ENCODE measurements at regions not wholly inside any gene's neighbourhood (a gene's known extent, or its start where the extent isn't known, plus 50 kb on each side); places are given as distances from the start of the nearest gene placed in this dataset.

DNA sequence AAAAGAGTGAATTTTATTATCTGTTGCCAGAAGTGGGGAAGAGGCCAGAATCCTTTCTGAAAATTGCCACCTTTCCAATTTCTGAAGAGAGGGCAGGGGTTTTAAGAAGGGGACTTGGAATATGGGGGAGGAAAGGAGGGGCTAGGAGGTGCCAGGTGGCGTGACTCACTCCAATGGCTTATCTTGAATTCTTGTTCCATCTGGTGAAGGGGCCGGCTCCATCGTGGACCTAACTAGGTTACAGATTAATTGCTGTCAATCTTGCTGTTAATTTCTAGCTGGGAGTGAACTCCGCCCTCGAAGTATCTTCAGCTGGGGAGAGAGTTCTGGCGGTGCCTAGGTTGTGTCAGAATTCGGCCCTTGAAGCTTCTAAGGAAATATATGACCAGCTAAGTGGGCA is 138.7 kb downstream of the YTHDC2 start:
- DNase-seq (ENCODE audit: extremely low read depth, low read depth), result no peak
- H3K4me3 ChIP-seq (replicated peaks; ENCODE audit: low read depth, low read length), result no peak overlapping the region
- TF ChIP-seq, protein P1, sequence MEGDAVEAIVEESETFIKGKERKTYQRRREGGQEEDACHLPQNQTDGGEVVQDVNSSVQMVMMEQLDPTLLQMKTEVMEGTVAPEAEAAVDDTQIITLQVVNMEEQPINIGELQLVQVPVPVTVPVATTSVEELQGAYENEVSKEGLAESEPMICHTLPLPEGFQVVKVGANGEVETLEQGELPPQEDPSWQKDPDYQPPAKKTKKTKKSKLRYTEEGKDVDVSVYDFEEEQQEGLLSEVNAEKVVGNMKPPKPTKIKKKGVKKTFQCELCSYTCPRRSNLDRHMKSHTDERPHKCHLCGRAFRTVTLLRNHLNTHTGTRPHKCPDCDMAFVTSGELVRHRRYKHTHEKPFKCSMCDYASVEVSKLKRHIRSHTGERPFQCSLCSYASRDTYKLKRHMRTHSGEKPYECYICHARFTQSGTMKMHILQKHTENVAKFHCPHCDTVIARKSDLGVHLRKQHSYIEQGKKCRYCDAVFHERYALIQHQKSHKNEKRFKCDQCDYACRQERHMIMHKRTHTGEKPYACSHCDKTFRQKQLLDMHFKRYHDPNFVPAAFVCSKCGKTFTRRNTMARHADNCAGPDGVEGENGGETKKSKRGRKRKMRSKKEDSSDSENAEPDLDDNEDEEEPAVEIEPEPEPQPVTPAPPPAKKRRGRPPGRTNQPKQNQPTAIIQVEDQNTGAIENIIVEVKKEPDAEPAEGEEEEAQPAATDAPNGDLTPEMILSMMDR (IDR thresholded peaks at IDR 0.05; ENCODE audit: low read depth, low read length, missing control alignments), result no peak

DNA sequence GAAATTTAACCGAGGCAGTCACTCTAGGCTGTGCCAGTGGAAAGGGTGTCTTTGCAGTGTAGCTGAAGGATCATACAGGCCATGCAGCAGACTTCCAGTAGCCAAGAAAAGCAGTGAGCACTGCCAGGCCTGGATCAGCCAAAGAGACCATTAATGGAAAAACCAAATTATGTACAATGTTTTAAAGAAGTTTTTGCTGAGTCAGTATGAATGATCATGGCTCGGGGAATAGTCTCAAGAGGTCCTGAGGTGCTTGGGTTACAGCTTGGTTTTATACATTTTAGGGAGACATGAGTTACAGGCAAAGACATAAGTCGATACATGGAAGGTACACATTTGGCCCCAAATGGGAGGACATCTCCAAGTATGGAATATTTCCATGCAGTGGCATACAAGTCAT is 141.3 kb downstream of the YTHDC2 start:
- H3K4me3 ChIP-seq (replicated peaks; ENCODE audit: low read depth, low read length), result no peak overlapping the region
- TF ChIP-seq, protein P1 (IDR thresholded peaks at IDR 0.05; ENCODE audit: low read depth, low read length, missing control alignments), result no peak
- no peak for DNase-seq (ENCODE audit: extremely low read depth, low read depth)

DNA sequence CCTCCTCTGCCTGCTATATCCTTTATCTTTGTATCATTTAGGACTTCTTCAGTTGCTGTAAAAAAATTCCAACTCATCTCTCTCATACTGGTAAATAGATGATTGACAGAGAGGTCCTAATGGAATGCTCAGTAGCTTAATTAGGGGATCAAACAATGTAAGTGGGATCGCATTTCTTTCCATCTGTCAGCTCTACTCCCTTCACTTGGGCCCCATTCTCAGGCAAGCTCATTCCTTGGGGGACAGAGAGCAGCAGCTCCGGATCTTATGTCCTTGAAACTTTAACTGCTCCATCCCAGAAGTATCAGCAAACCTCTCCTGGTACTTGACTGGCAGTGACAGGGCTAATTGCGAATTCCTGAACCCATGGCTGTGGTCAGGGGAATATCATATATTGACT is 146.7 kb downstream of the YTHDC2 start:
- TF ChIP-seq, protein P1 (IDR thresholded peaks at IDR 0.05; ENCODE audit: low read depth, low read length, missing control alignments), result no peak
- no peak overlapping the region for H3K4me3 ChIP-seq (replicated peaks; ENCODE audit: low read depth, low read length)
- no peak for DNase-seq (ENCODE audit: extremely low read depth, low read depth)

DNA sequence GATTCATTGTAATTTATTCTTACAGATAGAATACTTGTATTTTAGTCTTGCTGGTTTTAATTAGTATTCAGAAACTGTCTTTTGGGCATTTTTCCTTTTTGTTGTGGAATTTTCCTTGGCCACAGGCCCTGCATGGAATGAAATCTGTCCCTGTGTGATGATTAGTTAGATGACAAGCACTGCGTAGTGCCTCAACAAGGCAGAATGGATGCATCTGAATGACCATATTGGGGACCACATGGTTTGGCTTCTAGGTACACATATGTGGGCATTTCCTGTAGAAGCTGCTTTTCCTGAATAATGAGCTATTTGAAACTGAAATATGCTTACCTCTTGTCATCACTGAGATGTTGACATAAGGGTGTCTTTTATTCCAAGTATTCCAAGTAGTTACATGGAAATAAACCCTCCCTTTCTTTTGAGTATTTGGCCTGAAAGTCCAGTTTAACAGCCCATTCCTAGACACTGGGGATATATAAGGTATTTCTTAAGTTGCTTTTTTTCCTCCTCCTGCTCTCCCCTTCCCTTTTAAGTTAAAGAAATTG is 147.3 kb downstream of the YTHDC2 start:
- TF ChIP-seq, protein P1 (IDR thresholded peaks at IDR 0.05; ENCODE audit: low read depth, low read length, missing control alignments), result no peak
- H3K4me3 ChIP-seq (replicated peaks; ENCODE audit: low read depth, low read length), result no peak overlapping the region
- no peak for DNase-seq (ENCODE audit: extremely low read depth, low read depth)

DNA sequence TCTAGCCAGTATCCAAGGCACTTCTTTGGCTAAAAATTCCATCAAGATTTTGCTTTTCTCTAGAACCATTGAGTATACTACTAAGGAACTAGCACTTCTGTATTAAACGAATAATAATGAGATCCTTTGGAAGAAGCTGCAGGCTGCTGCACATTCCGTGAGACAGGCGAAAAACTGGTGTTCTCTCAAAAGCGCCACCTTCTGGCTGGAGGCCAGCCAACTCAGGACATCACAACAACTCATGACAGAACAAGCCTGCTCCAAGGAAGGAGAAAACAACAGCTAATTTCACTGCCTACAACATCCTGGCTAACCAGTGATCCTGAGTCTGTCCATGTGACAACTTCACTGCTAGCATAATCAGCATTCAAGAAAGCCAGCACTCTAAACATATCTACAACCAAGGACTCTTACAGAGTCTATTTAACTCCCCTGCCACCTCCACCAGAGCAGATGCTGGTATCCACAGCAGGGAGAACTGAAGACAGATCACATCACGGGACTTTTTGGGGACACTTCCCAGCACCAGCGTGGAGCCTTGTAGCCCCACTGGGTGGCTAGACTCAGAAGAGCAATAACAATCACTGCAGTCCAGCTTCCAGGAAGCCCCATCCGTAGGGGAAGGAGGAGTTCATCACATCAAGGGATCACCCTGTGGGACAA is 150.5 kb downstream of the YTHDC2 start:
- peak; percentile 19 for DNase-seq (ENCODE audit: extremely low read depth, low read depth)
- no peak overlapping the region for H3K4me3 ChIP-seq (replicated peaks; ENCODE audit: low read depth, low read length)
- TF ChIP-seq, protein P1 (IDR thresholded peaks at IDR 0.05; ENCODE audit: low read depth, low read length, missing control alignments), result peak; percentile 53

DNA sequence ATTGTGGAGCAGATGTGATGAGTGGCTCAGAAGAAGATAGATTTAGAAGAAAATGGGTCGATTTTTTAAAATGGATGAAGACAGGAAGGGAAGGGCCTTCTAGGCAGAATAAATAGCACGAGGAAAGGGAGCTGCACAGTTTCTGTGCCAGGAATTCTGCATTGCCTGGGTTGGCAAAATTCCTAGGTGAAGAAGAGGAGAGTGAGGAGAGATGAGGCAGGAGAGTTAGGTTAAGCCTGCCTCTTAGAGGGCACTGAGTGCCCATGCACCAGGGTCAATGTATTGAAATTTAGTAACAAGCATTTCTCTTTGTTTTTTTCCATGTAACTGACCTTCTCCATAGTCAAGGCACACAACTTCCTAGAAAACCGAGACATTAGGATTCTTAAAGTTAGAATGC is 159.5 kb downstream of the YTHDC2 start:
- no peak for DNase-seq (ENCODE audit: extremely low read depth, low read depth)
- TF ChIP-seq, protein P1 (IDR thresholded peaks at IDR 0.05; ENCODE audit: low read depth, low read length, missing control alignments), result no peak
- H3K4me3 ChIP-seq (replicated peaks; ENCODE audit: low read depth, low read length), result no peak overlapping the region

DNA sequence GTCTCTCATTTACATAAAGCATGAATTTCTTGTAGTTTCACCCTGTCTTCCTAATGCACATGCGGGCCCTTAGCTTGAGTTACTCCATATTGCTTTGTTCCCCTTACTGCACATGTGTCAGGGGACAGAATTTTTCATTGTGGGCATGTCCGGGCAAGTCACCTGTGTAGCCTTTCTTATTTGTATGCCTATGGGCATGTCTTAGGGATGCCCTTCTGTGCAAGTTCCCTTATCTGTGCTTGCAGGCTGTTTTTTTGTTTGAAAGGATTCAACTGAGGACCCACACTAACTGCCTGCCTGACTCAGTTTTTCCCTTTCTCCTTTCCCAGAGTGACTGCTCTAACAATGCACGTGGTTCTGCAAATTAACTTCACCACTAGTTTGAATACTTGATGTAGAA is 161.7 kb downstream of the YTHDC2 start:
- H3K4me3 ChIP-seq (replicated peaks; ENCODE audit: low read depth, low read length), result no peak overlapping the region
- no peak for DNase-seq (ENCODE audit: extremely low read depth, low read depth)
- TF ChIP-seq, protein P1 (IDR thresholded peaks at IDR 0.05; ENCODE audit: low read depth, low read length, missing control alignments), result no peak

All from HFF-Myc (cell line).